GM19455 (cell line): ENCODE measurements at regions not wholly inside any gene's neighbourhood (a gene's known extent, or its start where the extent isn't known, plus 50 kb on each side); places are given as distances from the start of the nearest gene placed in this dataset.
"Not testable (repeated sequence)": the region's sequence is repeated elsewhere in the genome, so short reads cannot be mapped to it uniquely, and the experiment has no call there.

Experiments used
- ATAC-seq: cut with Tn5 transposase; IDR thresholded peaks from one replicate; pipeline ENCODE4 v1.9.1; 2021; ENCODE audit not compliant: unreplicated experiment

GRCh38 chr11:112613051-112613972 is 347.9 kb upstream of the NCAM1 start:
- ATAC-seq: no peak

- no peak for ATAC-seq
Observed at GRCh38 chr11:112614605-112615004, 346.6 kb upstream of the NCAM1 start.

- ATAC-seq: no peak
Observed at GRCh38 chr11:112615238-112615637, 346.0 kb upstream of the NCAM1 start.

GRCh38 chr11:112615891-112616290 is 345.3 kb upstream of the NCAM1 start:
- no peak for ATAC-seq

GRCh38 chr11:112616327-112617097 is 344.7 kb upstream of the NCAM1 start:
- ATAC-seq: no peak

- ATAC-seq: no peak
Observed at GRCh38 chr11:112617098-112617425, 344.2 kb upstream of the NCAM1 start.

GRCh38 chr11:112617977-112618826 is 343.0 kb upstream of the NCAM1 start:
- ATAC-seq: no peak

- no peak for ATAC-seq
Observed at GRCh38 chr11:112619106-112619505, 342.1 kb upstream of the NCAM1 start.

GRCh38 chr11:112620621-112621394 is 340.4 kb upstream of the NCAM1 start:
- no peak for ATAC-seq

- no peak for ATAC-seq
Observed at GRCh38 chr11:112623057-112623456, 338.2 kb upstream of the NCAM1 start.

GRCh38 chr11:112624431-112624830 is 336.8 kb upstream of the NCAM1 start:
- ATAC-seq: no peak

GRCh38 chr11:112624971-112625370 is 336.2 kb upstream of the NCAM1 start:
- ATAC-seq: not testable (repeated sequence)

- ATAC-seq: no peak
Observed at GRCh38 chr11:112625814-112626213, 335.4 kb upstream of the NCAM1 start.

- no peak for ATAC-seq
Observed at GRCh38 chr11:112626731-112627130, 334.5 kb upstream of the NCAM1 start.

- peak; percentile 56 for ATAC-seq
Observed at GRCh38 chr11:112627588-112628045, 333.6 kb upstream of the NCAM1 start.

GRCh38 chr11:112628676-112629075 is 332.5 kb upstream of the NCAM1 start:
- no peak for ATAC-seq

GRCh38 chr11:112630496-112630895 is 330.7 kb upstream of the NCAM1 start:
- ATAC-seq: no peak

GRCh38 chr11:112631333-112631732 is 329.9 kb upstream of the NCAM1 start:
- no peak for ATAC-seq

- ATAC-seq: no peak
Observed at GRCh38 chr11:112632866-112633505, 328.2 kb upstream of the NCAM1 start.

GRCh38 chr11:112634551-112634950 is 326.7 kb upstream of the NCAM1 start:
- ATAC-seq: no peak
